GM18520 (cell line): ENCODE measurements at regions not wholly inside any gene's neighbourhood (a gene's known extent, or its start where the extent isn't known, plus 50 kb on each side); places are given as distances from the start of the nearest gene placed in this dataset.

Experiments used
- ATAC-seq: cut with Tn5 transposase; IDR thresholded peaks from one replicate; pipeline ENCODE4 v1.9.1; 2021; ENCODE audit not compliant: unreplicated experiment

DNA sequence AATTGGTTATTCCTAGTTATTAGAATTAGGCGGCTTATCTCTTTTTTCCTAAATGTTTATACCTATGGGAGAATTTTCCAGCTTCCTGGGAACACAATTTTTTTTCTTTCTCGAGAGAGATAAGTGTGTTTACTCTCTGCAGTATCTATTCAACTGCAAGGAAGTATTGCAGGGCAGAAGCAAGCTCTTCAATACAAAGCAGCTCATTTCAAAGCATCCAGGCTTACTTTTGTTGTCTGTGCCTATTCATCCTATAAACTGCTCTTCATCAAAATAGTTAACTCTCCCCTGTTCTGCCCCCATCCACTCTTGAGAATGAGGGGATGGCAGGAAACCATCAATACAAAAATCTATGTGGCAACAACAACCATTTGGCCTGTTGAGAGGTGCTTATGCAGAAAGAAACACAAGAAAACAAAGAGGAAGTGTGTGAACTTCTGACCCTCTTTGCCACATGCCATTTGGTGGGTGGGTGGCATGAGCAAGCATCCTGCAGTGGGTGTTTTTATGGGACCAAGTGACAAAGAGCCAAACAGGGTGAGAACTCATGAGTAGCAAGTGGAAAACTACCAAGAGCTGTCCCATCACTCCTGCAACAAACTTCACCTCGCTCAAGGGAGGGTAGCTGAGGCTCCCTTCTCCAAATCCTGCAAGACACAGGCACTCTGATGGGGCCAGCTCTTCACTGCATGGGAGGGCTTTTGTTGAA, 50.6 kb upstream of the MRPS6 start:
- ATAC-seq = no peak

DNA sequence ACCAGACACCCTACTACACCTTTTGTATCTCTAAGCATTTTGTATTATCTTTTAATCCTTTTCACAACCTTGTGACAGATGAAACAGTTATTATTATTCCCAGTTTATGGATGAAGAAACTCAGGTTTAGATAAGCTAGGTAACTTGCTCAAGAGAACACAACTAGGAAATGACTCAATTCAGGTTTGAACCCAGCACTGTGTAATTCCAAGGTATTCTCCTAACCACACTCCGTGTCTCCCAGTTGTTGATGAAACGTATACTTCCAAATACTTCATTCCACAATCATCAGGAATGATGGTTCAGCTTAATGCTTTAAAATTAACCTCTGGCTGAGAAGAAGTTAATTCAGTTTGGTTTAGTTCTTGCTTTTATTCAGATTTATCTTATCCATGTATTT, 51.7 kb upstream of the MRPS6 start:
- no peak for ATAC-seq

DNA sequence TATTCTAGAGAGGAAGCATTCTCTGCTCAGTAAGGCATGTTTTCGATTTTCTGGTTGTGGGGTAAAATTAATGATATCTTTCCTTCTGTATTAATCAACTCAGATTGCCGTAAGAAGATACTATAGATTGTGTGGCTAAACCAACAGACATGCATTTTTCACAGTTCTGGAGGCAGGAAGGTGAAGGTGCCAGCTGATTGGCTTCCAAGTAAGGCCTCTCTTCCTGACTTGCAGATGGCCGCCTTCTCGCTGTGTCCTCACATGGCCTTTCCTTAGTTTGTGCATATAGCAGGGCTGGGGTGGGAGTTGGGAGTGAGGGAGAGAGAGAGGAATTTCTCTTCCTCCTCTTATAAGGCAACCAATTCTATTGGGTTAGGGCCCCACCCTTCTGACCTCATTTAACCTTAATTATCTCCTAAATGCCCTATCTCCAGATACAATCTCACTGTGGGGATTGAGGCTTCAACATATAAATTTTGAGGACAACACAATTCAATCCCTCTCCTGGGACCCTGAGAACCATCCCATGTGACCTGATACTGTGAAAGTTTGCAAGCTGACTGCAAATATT, 52.3 kb upstream of the MRPS6 start:
- no peak for ATAC-seq

DNA sequence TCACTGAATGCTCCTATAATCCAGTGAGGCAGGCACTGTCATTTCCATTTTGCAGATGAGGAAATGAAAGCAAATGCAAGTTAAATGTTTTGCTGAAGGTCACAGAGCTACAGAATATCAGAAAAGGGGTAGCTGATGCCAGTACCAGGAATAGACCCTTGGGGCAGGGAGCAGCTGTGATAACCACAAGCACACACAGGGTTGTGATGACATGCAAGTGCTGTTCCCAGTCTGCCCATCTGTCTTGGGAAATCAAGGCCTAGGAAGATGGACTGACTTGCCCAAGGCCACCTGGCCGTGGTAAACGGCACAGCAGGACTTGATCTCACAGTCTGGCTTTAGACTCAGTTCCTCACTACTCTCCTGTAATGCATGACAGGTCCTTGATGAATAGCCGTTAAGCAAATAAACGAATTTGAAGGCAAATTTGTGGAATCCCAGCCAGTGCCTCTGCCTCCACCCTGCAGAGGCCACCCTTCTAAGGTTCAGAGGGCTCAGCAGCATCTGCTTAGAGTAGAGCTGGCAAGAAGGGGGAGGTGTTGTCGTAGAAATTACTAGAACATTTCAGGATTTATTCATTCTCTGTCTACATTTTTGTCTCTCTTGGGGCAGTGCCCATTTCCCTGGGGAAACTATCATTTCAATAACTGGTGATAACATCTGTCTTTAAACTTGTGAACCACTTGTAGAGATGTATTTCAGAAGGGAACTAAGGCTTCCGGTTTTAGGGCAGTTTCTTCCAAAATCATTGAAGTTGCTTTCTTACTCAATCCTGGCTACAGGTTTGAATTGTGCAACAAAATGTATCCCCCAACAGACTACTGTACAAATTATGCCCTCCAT, 53.2 kb upstream of the MRPS6 start:
- no peak for ATAC-seq

DNA sequence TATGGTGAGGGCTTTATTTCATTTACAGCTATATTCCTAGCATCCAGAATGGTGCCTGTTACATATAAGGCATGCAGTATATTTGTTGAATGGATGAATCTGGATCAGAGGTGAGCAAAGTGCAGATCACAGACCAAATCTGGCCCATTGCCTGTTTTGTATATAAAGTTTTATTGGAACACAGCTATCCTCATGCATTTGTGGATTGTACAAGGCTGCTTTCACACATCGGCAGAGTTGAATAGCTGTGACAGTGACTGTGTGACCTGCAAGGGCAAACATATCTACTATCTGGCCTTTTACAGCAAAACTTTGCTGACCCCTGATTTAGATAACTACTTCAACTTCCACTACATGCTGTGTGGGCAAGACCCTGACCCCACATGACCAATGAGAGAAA, 54.0 kb upstream of the MRPS6 start:
- ATAC-seq = no peak

DNA sequence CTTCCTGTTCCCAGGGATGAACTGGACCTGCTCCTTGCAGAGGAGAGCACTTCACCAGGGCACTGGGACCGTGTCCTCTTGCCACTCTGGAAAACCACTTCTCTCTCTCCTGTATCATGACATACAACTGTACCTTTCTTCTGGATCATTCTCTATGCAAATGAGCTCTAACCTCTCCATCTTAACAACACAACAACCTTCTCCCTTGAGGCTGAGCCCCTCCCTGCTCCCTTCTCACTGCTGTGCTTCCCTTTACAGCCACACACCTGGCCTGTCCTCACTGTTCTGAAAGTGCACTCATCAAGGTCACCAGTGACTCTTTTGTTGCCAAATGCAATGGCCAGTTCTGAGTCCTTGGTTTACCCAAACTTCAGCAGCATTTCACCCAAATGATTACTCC, 54.5 kb upstream of the MRPS6 start:
- no peak for ATAC-seq

DNA sequence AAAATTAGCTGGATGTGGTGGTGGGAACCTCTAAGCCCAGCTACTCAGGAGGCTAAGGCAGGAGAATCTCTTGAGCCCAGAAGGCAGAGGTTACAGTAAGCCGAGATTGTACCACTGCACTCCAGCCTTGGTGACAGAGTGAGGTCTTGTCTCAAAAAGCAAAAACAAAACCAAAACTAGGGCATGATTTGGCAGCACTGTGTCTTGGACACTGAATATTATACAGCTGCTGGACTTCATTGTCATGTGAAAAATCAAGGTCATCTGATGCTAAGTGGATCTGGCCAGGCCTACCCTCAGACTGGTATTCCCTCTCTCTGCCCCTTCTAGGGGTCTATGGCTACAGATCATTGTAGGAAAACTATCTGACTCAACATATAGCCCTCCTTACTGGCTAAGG, 55.2 kb upstream of the MRPS6 start:
- no peak for ATAC-seq

DNA sequence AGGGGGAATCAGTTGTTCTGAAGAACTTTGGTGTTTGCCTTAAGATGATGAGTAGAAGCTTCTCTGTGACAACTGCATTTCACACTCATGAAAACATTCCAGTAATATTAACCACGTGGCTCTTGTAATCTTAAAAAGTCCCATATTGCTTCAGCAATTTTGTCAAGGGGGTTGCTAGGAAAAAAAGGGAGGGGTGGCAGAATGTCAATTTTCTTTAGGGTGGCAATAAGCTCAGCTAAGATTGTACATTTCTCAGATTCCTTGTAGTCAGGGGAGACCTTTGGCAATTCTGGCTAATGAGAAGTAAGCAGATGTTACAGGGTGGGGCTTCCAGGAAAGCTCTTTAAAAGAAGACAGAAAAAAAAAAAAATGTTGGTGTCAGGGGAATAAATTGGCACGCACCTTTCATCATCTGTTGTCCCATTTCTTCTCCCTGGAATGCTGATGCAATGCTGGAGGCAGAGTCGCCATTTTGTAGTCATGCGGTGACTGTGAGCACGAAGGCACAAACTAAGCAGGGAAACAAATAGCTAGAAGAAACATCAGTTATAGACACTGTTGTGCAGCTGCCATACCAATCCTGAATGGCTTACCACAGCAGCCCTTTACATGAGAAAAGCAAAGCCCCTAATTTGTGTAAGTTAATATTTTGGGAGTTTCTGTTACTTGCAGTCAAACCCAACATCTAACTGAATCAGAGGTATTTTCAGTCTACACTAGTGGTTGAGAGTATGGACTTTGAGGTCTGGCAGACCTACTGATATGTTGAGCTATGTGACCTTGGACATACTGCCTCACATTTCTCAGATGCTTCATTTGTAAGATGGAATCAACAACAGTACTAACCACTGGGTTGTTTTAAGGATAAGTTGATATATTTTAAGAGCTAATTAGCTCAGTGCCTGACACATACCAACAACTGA, 56.1 kb upstream of the MRPS6 start:
- ATAC-seq = peak; percentile 52

DNA sequence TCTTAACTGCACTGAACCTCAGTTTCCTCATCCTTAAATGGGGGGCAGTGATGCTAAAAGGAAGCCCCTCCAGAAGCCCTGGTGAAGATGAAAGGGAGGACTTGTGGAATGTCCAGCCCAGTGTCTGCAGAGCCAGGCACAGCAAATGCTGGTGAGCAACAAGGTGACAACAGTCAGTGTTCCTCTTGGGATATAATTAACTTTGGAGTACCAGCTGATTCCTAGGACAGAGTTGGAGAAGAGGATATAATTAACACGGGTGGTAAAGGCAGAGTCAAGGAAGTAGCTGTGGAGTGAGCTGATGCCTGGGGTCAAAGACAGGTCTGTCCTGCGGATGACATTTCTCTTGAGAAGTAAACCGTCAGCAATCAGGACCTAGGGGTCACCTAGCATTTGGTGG, 60.7 kb upstream of the MRPS6 start:
- no peak for ATAC-seq

DNA sequence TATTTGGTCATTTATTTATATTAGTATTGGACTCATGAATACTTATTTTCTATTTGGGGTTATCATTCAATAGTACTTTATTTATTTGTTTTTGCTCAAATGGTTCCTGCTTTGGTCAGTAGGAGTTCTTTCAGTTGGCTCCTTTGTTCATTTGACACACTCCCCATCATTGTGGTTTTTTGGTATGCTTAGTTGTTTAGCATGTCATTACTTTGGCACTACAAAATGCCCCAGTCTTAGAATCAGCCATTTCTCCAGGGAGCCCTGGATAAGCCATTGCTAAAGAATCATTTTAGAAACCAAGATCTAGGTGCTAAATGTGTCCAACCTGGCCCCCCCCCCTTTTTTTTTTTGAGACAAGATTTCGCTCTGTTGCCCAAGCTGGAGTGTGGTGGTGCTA, 61.7 kb upstream of the MRPS6 start:
- ATAC-seq = no peak

DNA sequence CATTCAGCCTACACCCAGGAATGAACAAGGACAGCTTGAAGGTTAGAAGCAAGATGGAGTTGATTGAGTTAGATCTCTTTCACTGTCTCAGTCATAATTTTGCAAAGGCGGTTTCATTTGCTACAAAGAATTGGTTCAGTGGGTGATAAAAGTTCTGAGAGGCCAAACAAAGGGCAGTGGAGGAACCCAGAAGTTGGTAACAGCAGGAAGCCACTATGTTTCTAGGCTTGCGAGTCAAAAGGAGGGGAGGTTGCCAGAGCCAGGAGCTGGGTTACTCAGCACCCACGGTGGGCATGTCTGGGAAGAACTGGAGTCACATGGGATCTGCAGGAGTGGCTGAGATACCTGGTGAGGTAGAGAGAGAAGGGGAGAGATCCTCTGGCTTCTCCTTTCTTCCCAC, 64.2 kb upstream of the MRPS6 start:
- no peak for ATAC-seq

DNA sequence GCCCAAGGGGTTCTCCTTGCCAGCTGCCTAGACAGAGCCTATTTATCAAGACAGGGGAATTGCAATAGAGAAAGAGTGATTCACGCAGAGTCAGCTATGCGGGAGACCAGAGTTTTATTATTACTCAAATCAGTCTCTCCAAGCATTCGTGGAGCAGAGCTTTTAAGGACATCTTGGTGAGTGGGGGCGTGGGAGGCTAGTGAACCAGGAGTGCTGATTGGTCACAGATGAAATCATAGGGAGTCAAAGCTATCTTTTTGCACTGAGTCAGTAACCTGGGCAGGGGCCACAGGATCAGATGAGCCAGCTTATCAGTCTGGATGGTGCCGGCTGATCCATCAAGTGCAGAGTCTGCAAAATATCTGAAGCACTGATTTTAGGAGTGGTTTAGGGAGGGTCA, 64.8 kb upstream of the MRPS6 start:
- no peak for ATAC-seq

DNA sequence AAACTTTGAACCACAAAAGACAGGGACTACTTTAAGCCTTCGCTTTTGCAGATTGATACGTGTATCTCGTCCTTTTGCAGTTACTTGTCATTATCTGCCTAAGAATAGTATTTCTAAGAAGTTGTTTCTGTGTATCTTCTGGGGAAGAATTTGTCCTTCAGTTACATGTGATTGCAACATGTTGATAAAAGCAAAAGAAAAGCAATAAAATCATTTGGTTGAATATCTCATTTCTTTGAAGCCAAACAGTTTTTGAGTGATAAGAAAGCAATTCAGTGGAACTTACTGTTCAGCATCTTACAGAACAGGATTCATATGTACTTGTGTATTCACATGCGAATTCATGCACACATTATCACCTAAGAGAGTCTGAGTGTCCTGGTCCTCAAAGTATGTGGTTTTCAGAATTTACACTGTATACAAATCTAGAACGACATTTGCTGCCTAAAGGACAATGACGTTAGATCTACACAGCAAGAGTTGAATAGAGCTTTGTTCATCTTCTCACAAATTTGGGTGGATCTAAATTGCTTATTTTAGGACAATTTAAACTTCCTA, 66.7 kb upstream of the MRPS6 start:
- no peak for ATAC-seq

DNA sequence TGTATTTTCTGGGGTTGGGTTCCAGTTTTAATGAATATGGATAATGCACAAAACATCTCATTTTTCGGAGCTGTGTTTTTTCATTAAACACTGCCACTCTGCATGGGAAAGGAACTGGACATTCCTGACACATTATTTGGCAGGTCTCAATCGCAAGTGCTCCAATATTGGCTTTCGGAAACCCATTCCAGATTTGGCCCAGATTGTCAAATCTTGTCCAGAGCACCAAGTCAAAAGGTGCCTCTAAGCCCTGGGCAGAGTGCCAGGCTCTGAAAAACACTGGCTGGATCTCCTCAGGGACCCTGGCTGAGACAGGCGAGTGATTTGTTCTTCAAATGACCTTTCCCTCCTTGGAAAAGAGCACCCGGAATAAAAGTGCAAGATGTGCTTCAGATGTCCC, 68.4 kb upstream of the MRPS6 start:
- no peak for ATAC-seq

DNA sequence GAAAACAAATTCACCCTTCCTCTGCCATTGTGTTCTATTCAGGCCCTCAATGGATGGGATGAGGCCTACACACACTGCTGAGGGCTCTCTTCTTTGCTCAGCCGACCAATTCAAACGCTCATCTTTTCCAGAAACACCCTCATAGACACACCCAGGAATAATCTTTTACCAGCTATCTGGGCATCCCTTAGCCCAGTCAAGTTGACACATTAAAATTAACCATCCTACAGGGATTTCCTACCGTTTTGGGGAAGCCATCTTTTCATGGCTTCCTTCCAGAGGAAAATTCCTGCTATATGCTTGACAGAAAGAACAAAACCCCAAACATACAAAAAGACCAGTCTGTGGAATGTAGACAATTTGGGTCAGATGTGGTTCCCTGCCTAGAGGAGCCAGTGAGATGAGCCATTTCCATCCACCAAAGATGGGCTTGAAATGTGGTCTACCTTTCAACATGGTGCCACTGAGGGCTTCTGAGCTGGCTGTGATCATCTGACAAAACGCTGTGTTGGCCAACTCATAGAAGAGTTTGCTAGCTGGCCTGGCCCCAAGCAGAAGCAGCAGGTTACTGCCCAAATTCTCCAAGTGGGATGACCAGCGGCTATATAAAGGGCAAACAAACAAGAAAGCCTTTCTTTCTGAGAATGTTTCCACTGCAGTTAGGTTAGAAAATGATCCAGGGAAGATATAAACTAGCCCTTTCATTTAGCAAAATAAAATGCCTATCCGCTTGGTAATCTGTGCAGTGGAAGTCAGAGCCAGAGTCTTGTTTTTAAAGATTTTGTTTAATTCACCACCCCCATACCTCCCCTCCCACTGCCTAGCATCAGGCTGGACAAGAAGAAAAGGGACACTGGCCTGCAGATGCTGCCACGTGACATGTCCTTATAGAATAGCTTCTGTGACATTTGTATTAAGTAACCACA, 69.1 kb upstream of the MRPS6 start:
- ATAC-seq = no peak

DNA sequence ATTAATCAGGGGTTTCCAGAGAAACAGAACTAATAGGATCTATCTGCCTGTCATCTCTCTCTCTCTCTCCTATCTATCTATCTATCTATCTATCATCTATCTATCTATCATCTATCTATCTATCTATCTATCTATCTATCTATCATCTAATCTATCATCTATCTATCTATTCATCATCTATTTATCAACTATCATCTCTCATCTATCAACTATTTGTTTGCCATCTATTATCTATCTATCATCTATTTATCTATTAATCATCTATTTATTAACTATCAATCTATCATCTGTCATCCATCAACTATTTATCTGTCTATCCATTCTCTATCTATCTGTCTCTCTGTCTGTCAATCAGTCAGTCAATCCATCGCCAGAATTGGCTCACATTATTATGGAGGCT, 70.0 kb upstream of the MRPS6 start:
- no peak for ATAC-seq

DNA sequence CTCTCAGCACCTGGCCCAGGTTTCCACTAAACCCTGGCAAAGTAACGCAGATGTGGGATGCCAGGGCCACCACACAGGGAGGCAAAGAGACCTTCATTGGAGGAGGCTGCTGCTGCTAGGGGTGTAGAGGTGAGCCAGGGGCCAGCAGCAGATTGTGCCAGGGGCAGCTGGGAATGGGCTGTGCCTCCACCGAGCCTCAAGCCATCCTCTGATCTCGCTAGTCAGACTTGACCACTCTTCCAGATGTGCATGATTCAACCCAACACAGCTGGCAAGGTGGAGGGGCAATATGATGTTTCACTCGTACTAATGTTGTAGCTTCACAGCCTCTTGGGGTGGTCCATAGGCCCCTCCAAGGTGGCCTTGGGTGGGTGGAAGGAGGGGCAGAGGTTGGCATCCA, 73.0 kb upstream of the MRPS6 start:
- ATAC-seq = no peak

DNA sequence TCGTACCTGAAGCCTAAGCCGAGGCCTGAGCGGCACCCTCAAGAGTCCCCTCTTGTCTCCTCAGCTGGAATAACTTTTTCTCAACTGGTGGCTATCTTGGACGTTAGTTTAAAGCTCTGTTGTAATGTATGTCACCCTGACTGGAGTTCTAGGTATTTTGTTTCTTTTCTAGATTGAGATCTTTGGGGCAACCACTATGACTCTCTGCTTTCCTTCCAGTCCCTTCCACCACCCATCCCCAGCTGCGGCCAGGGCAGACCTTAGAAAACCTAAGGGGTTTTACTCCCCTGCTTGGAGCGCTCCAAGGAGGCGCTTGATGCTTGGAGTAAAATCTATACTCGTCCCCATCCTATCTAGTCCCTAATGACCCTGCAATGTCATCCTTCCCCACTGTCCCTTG, 74.6 kb upstream of the MRPS6 start:
- no peak for ATAC-seq

DNA sequence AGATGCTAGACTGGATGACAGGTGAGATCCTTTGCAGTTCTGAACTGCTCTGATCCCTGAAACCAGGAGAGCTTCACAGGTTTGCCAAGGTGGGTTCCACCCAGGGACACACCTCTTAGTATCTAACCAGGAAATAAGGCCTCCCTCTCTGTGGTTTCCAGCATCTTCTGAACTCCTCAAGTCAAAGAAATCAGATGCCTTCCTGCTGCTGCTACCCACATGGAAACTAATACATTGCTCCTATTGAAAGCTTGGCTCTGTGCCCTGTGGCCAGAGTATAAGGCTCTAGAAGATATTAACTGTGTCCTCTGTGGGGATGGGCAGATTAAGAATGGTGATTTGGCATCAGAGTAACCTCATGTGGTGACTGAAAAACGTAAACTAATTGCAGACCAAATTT, 75.0 kb upstream of the MRPS6 start:
- ATAC-seq = no peak

DNA sequence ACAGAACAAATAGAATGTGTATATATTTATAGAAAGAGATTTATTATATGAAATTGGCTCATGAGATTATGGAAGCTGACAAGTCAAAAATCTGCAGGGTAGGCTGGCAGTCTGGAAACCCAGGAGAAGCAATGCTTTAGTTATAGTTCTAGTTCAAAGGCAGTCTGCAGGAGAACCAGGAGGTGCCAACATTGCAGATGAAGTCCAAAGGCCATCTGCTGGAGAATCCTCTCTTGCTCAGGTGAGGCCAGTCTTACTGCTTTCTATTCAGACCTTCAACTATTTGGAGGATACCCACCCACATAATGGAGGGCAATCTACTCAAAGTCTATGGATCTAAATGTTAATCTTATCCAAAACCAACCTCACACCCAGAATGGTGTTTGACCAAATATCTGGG, 75.9 kb upstream of the MRPS6 start:
- ATAC-seq = no peak
